Inflammatory macrophage treated with lipopolysaccharide for 1 hour (primary cell): ENCODE measurements at regions not wholly inside any gene's neighbourhood (a gene's known extent, or its start where the extent isn't known, plus 50 kb on each side); places are given as distances from the start of the nearest gene placed in this dataset.
A peak's percentile ranks its signal among the peaks of the same experiment; 100 is the strongest.

Source experiments
- DNase-seq, 2 donors: peaks; one replicate each; pipeline ENCODE4 v3.0.0-alpha.2; 2020 to 2022

GRCh38 chr12:39240587-39240986 is 202.3 kb downstream of the KIF21A start:
- DNase-seq: no peak

- DNase-seq: no peak
Observed at GRCh38 chr12:39239490-39240486, 203.1 kb downstream of the KIF21A start.

GRCh38 chr12:39237004-39237403 is 205.9 kb downstream of the KIF21A start:
- DNase-seq: no peak

GRCh38 chr12:39235990-39236767 is 206.7 kb downstream of the KIF21A start:
- no peak for DNase-seq

- no peak for DNase-seq
Observed at GRCh38 chr12:39230086-39230485, 212.8 kb downstream of the KIF21A start.

- no peak for DNase-seq
Observed at GRCh38 chr12:39227218-39227617, 215.7 kb downstream of the KIF21A start.

- DNase-seq: no peak
Observed at GRCh38 chr12:39224971-39225370, 217.9 kb downstream of the KIF21A start.

GRCh38 chr12:39205969-39206368 is 237.0 kb downstream of the KIF21A start:
- DNase-seq: no peak

- DNase-seq: no peak
Observed at GRCh38 chr12:39199351-39199750, 243.6 kb downstream of the KIF21A start.

GRCh38 chr12:39188689-39189088 is 254.2 kb downstream of the KIF21A start:
- no peak for DNase-seq

GRCh38 chr12:39186744-39187143 is 256.2 kb downstream of the KIF21A start:
- no peak for DNase-seq

GRCh38 chr12:39178837-39179236 is 264.1 kb downstream of the KIF21A start:
- DNase-seq: no peak

GRCh38 chr12:39176356-39176755 is 266.6 kb downstream of the KIF21A start:
- no peak for DNase-seq

GRCh38 chr12:39173726-39174125 is 268.3 kb upstream of the CPNE8 start:
- DNase-seq: no peak

- DNase-seq: no peak
Observed at GRCh38 chr12:39165338-39165737, 259.9 kb upstream of the CPNE8 start.

GRCh38 chr12:39161465-39162085 is 256.2 kb upstream of the CPNE8 start:
- no peak for DNase-seq

GRCh38 chr12:39157696-39158342 is 252.4 kb upstream of the CPNE8 start:
- no peak for DNase-seq

GRCh38 chr12:39145175-39145999 is 240.0 kb upstream of the CPNE8 start:
- peak in 1 of 2 donors; percentile 33 for DNase-seq

GRCh38 chr12:39144613-39145061 is 239.2 kb upstream of the CPNE8 start:
- no peak for DNase-seq

GRCh38 chr12:39138268-39138667 is 232.9 kb upstream of the CPNE8 start:
- DNase-seq: no peak

GRCh38 chr12:39127401-39127800 is 222.0 kb upstream of the CPNE8 start:
- DNase-seq: no peak

GRCh38 chr12:39125566-39125965 is 220.2 kb upstream of the CPNE8 start:
- DNase-seq: no peak
